ENCODE measurements at regions not wholly inside any gene's neighbourhood (a gene's known extent, or its start where the extent isn't known, plus 50 kb on each side); places are given as distances from the start of the nearest gene placed in this dataset.

GRCh38 chr15:39344662-39345141 is 236.2 kb upstream of the THBS1 start:
- TF ChIP-seq POLR2A (IDR thresholded peaks at IDR 0.05; ENCODE audit: low read depth, low read length) = no peak
- no peak for TF ChIP-seq POLR2AphosphoS5 (IDR thresholded peaks at IDR 0.05; ENCODE audit: low read depth, low read length)
- TF ChIP-seq SPI1 (IDR thresholded peaks at IDR 0.05; ENCODE audit: low read depth, low read length) = no peak
- no peak for TF ChIP-seq POU2F2 (IDR thresholded peaks at IDR 0.05; ENCODE audit: low read depth, low read length)
- TF ChIP-seq TAF1 (IDR thresholded peaks at IDR 0.05; ENCODE audit: low read depth, low read length) = no peak
- TF ChIP-seq PAX5 (IDR thresholded peaks at IDR 0.05; ENCODE audit: insufficient read depth, low read length, severe bottlenecking) = no peak
